HepG2 (cell line): ENCODE measurements at regions not wholly inside any gene's neighbourhood (a gene's known extent, or its start where the extent isn't known, plus 50 kb on each side); places are given as distances from the start of the nearest gene placed in this dataset.
"Not testable (repeated sequence)": the region's sequence is repeated elsewhere in the genome, so short reads cannot be mapped to it uniquely, and the experiment has no call there.

Experiments used
- ATAC-seq: fragments of 200-7000 bp; cut with Tn5 transposase; 3 replicates; pipeline ENCODE4 v1.9.1; 2020; ENCODE audit warnings: mild to moderate bottlenecking, moderate library complexity
- BruUV-seq: library from RNA; stranded (reverse); fragments of 400-500 nt; replicated peaks from 2 replicates; lab custom pipeline; 2021; lab: Mats Ljungman, UMichigan
- CTCF ChIA-PET: fragments of 300-600 bp; formaldehyde crosslinking; extraction: SDS; loops from one replicate; lab custom pipeline; 2021; ENCODE audit warnings: low total read pairs, inconsistent platforms, low intra/inter-chr PET ratio; lab: Yijun Ruan, JAX
- POLR2A ChIA-PET: fragments of 350-600 bp; sonication (Branson Sonifier 250); formaldehyde crosslinking; loops from one replicate; lab custom pipeline; 2020; ENCODE audit warnings: antibody characterized with exemption, inconsistent platforms; lab: Yijun Ruan, JAX
- DNase-seq: peaks from one replicate; pipeline ENCODE4 v3.0.0-alpha.2; 2015; ENCODE audit warnings: low spot score
- FAIRE-seq: peaks from 3 replicates; lab custom pipeline; 2011; peaks lifted over from hg19 to GRCh38; lab: Jason Lieb, UNC
- H2AFZ ChIP-seq: one replicate; pipeline ENCODE4 v1.6.1; 2011; ENCODE audit warnings: low read length, inconsistent platforms
- H3K27ac ChIP-seq: fragments of 300-600 bp; 3 replicates; pipeline ENCODE4 v1.8.0; 2011; ENCODE audit warnings: mixed run types, mild to moderate bottlenecking, mixed read lengths, low read length, inconsistent platforms; ENCODE audit not compliant: insufficient read depth; ENCODE audit errors: extremely low read length
- H3K27me3 ChIP-seq, 2 experiments: fragments of 200-600 bp in 1 of 2; 2 replicates in 1 of 2; 3 replicates in 1 of 2; pipeline versions ENCODE4 v1.6.0 to v1.8.0; 2011; ENCODE audit warnings: low read length in 2 of 2, mild to moderate bottlenecking in 2 of 2, moderate library complexity in 2 of 2, inconsistent platforms in 1 of 2; ENCODE audit not compliant: insufficient read depth in 2 of 2, control insufficient read depth in 1 of 2
- H3K36me3 ChIP-seq, 2 experiments: fragments of 200-600 bp in 1 of 2; replicated peaks in 1 of 2; 2 replicates in 1 of 2; 3 replicates in 1 of 2; pipeline versions ENCODE4 v1.5.1 to v1.8.0; 2011; ENCODE audit warnings: low read length in 2 of 2, inconsistent platforms in 1 of 2; ENCODE audit not compliant: insufficient read depth in 2 of 2, control insufficient read depth in 1 of 2
- H3K4me1 ChIP-seq: 2 replicates; pipeline ENCODE4 v1.5.1; 2012; ENCODE audit warnings: low read length, inconsistent platforms; ENCODE audit not compliant: insufficient read depth
- H3K4me2 ChIP-seq: 2 replicates; pipeline ENCODE4 v1.6.0; 2011; ENCODE audit warnings: low read depth, low read length, inconsistent platforms
- H3K4me3 ChIP-seq, 3 experiments: fragments of 200-600 bp in 1 of 3; sonication (generic), shearing (Covaris generic) in 1 of 3; replicated peaks in 1 of 3; 2 replicates each; pipeline ENCODE4 v1.5.1; 2011 to 2016; ENCODE audit warnings: low read length in 3 of 3, inconsistent platforms in 2 of 3, low read depth in 2 of 3, mild to moderate bottlenecking in 2 of 3, control low read depth in 1 of 3, mixed read lengths in 1 of 3; ENCODE audit not compliant: insufficient read depth in 1 of 3
- H3K79me2 ChIP-seq: one replicate; pipeline ENCODE4 v1.6.1; 2011; ENCODE audit warnings: low read length, inconsistent platforms; ENCODE audit not compliant: insufficient read depth
- H3K9ac ChIP-seq: 2 replicates; pipeline ENCODE4 v1.6.0; 2011; ENCODE audit warnings: mild to moderate bottlenecking, low read depth, low read length, inconsistent platforms; ENCODE audit not compliant: insufficient read depth
- H3K9me3 ChIP-seq: 2 replicates; pipeline ENCODE4 v1.5.1; 2012; ENCODE audit warnings: mild to moderate bottlenecking, low read length
- H4K20me1 ChIP-seq: 2 replicates; pipeline ENCODE4 v1.6.0; 2011; ENCODE audit warnings: inconsistent platforms, mild to moderate bottlenecking, low read length, moderate library complexity; ENCODE audit not compliant: insufficient read depth
- FOSL2 ChIP-seq: sonication (generic); formaldehyde crosslinking; IDR thresholded peaks from 2 replicates; pipeline ENCODE4 v1.4.0; 2020; ENCODE audit warnings: missing genetic modification reagents
- WGBS: methylation state at CpG from one replicate; pipeline ENCODE4 v1.1.6; 2017; ENCODE audit warnings: low lambda C conversion rate; 5-methylcytosine and 5-hydroxymethylcytosine counted together
- in situ Hi-C: cut with HindIII; loops from 2 replicates; pipeline ENCODE4 v1.10.0; 2017; ENCODE audit warnings: low pct_unique_long_range_greater_than_20kb; ENCODE audit not compliant: extremely low pct_ligation_motif_present
- intact Hi-C: fragments of 100-400 bp; cut with micrococcal nuclease; formaldehyde crosslinking; loops from one replicate; pipeline ENCODE4 v1.10.0; 2022; ENCODE audit not compliant: unreplicated experiment

DNA sequence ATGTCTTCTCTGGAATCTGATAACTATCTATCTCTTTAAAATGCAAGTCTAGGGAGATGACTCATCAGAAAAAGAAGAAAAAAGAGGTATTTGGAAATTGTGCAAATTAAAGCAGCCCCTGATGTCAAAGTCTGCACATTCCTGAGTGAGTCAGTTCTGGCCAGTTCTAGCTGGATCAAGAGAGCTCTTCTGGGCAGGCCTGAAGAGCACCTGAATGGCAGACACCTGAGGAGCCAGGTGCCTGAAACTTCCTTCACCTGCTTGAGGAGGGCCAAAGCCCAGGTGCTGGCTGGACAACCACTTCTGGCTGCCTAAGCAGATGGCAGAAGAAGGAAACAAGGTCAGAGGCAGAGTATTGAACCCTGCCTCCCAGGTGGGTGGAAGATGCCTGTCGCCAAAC lies 1575.4 kb downstream of the RPIA start:
- H3K4me3 ChIP-seq, H3K4me1 ChIP-seq, H3K9ac ChIP-seq, H3K79me2 ChIP-seq, FAIRE-seq, H4K20me1 ChIP-seq, POLR2A ChIA-PET, intact Hi-C loops, H2AFZ ChIP-seq, ATAC-seq, H3K9me3 ChIP-seq, H3K27me3 ChIP-seq, BruUV-seq, H3K27ac ChIP-seq, DNase-seq, H3K36me3 ChIP-seq, CTCF ChIA-PET, H3K4me2 ChIP-seq, in situ Hi-C loops: not testable (repeated sequence)
- peak; percentile 26; the same call in 1 of the 2 replicates for TF ChIP-seq FOSL2
- WGBS: 63% methylated on average over 1 of the region's 1 CpG

DNA sequence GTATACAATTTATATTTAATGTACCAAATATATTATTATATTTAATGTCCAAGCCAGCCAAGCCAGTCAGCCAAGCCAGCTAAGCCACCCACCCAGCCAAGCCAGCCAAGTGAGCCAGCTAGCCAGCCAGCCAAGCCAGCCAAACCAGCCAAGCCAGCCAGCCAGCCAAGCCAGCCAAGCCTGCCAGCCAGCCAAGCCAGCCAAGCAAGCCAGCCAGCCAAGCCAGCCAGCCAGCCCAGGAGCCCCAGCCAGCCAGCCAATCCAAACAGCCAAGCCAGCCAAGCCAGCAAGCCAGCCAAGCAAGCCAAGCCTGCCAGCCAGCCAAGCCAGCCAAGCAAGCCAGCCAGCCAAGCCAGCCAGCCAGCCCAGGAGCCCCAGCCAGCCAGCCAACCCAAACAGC lies 1596.3 kb downstream of the RPIA start:
- BruUV-seq, H3K9ac ChIP-seq, H3K9me3 ChIP-seq, in situ Hi-C loops, DNase-seq, intact Hi-C loops, FAIRE-seq, H3K36me3 ChIP-seq, CTCF ChIA-PET, H3K4me2 ChIP-seq, POLR2A ChIA-PET, H2AFZ ChIP-seq, H3K79me2 ChIP-seq, H4K20me1 ChIP-seq, H3K4me1 ChIP-seq, H3K4me3 ChIP-seq, H3K27ac ChIP-seq, ATAC-seq, H3K27me3 ChIP-seq: not testable (repeated sequence)

DNA sequence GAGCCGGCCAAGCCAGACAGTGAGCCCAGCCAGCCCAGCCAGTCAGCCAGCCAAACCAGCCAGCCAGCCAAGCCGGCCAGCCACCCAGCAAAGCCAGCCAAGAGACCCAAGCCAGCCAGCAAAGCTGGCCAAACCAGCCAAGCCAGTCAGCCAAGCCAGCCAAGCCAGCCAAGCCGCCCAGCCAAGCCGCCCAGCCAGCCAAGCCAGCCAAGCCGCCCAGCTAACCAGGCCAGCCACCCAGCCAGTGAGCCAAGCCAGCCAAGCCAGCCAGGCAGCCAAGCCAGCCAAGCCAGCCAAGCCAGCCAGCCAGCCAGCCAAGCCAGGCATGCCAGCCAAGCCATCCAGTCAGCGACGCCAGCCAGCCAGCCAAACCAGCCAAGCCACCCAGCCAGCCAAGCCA lies 1596.9 kb downstream of the RPIA start:
- POLR2A ChIA-PET, H3K9me3 ChIP-seq, H3K36me3 ChIP-seq, FAIRE-seq, H3K79me2 ChIP-seq, H4K20me1 ChIP-seq, in situ Hi-C loops, intact Hi-C loops, H3K27ac ChIP-seq, BruUV-seq, ATAC-seq, H3K4me2 ChIP-seq, H3K9ac ChIP-seq, CTCF ChIA-PET, H3K4me1 ChIP-seq, DNase-seq, H3K4me3 ChIP-seq, H2AFZ ChIP-seq, H3K27me3 ChIP-seq: not testable (repeated sequence)
- WGBS: 0% methylated on average over 1 of the region's 7 CpGs

DNA sequence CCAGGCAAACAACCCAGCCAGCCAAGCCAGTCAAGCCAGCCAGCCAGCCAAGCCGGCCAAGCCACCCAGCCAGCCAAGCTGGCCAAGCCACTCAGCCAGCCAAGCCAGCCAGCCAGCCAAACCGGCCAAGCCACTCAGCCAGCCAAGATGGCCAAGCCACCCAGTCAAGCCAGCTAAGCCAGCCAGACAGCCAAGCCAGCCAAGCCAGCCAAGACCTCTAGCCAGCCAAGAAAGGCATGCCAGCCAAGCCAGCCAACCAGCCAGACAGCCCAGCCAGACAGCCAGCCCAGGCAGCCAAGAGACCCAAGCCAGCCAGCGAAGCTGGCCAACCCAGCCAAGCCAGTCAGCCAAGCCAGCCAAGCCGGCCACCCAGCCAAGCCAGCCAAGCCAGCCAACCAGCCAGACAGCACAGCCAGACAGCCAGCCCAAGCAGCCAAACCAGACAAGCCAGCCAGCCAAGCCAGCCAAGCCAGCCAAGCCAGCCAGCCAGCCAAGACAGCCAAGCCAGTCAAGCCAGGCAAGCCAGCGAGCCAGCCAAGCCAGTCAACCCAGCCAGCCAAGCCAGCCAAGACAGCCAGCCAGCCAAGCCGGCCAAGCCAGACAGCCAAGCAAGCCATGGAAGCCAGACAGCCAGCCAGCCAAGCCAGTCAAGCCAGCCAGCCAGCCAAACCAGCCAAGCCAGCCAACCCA lies 1598.0 kb downstream of the RPIA start:
- H3K4me1 ChIP-seq, CTCF ChIA-PET, H3K9me3 ChIP-seq, H2AFZ ChIP-seq, DNase-seq, H3K4me2 ChIP-seq, H3K36me3 ChIP-seq, BruUV-seq, H4K20me1 ChIP-seq, H3K27ac ChIP-seq, ATAC-seq, FAIRE-seq, POLR2A ChIA-PET, H3K79me2 ChIP-seq, H3K4me3 ChIP-seq, H3K9ac ChIP-seq, intact Hi-C loops, H3K27me3 ChIP-seq, in situ Hi-C loops: not testable (repeated sequence)
- WGBS: 0% methylated on average over 1 of the region's 6 CpGs
